ENCODE measurements at regions not wholly inside any gene's neighbourhood (a gene's known extent, or its start where the extent isn't known, plus 50 kb on each side); places are given as distances from the start of the nearest gene placed in this dataset.

- TF ChIP-seq EGR1 (IDR thresholded peaks at IDR 0.05), result no peak
- TF ChIP-seq YY1 (IDR thresholded peaks at IDR 0.05; ENCODE audit: low read depth), result no peak
- TF ChIP-seq USF1 (IDR thresholded peaks at IDR 0.05), result no peak
- no peak for TF ChIP-seq EP300 (IDR thresholded peaks at IDR 0.05; ENCODE audit: borderline replicate concordance)
- TF ChIP-seq CEBPB (IDR thresholded peaks at IDR 0.05), result no peak
- TF ChIP-seq CREB1 (IDR thresholded peaks at IDR 0.05; ENCODE audit: low read depth), result no peak
- TF ChIP-seq TAF1 (IDR thresholded peaks at IDR 0.05; ENCODE audit: low read depth), result no peak
- TF ChIP-seq FOXM1 (IDR thresholded peaks at IDR 0.05; ENCODE audit: borderline replicate concordance, low read depth), result no peak
- no peak for TF ChIP-seq TCF12 (IDR thresholded peaks at IDR 0.05; ENCODE audit: low read depth)
- TF ChIP-seq MAX (IDR thresholded peaks at IDR 0.05), result no peak
- no peak for TF ChIP-seq REST (IDR thresholded peaks at IDR 0.05; ENCODE audit: low read depth)
- no peak for TF ChIP-seq NFIC (IDR thresholded peaks at IDR 0.05)
- TF ChIP-seq RAD21 (IDR thresholded peaks at IDR 0.05; ENCODE audit: low read depth), result no peak
Observed at GRCh38 chr11:111135778-111136570, 109.6 kb upstream of the POU2AF2 start.

Measured in Ishikawa (cell line).